Natural killer cell treated with Interleukin-12 subunit alpha and Interleukin-12 subunit beta and Interleukin-15 and Interleukin-18, amount 100 ng/mL, for 72 hours (primary cell): ENCODE measurements at regions not wholly inside any gene's neighbourhood (a gene's known extent, or its start where the extent isn't known, plus 50 kb on each side); places are given as distances from the start of the nearest gene placed in this dataset.

ENCODE experiments used
- ATAC-seq, 2 donors: fragments of 150-1000 bp; cut with Tn5 transposase in 1 of 2; sonication (Bioruptor Pico), chemical (Tn5 transposase) in 1 of 2; 2 replicates each; pipeline ENCODE4 v1.10.0; 2021
- DNase-seq: peaks from one replicate; pipeline ENCODE4 v3.0.0; 2022; ENCODE audit warnings: low spot score
- H3K27ac Mint-ChIP-seq, 2 donors: 1 replicate in 1 of 2; 2 replicates in 1 of 2; pipeline ENCODE4 v1.8.0; 2022; ENCODE audit warnings: mixed read lengths in 2 of 2, mild to moderate bottlenecking in 1 of 2, moderate library complexity in 1 of 2
- H3K27me3 Mint-ChIP-seq, 2 donors: 1 replicate in 1 of 2; 2 replicates in 1 of 2; pipeline ENCODE4 v1.8.0; 2022; ENCODE audit warnings: mixed read lengths in 2 of 2
- H3K36me3 Mint-ChIP-seq: one replicate; pipeline ENCODE4 v1.8.0; 2022; ENCODE audit warnings: mixed read lengths
- H3K4me1 Mint-ChIP-seq, 2 donors: 1 replicate in 1 of 2; 2 replicates in 1 of 2; pipeline ENCODE4 v1.8.0; 2022; ENCODE audit warnings: low read depth in 2 of 2, mixed read lengths in 2 of 2, mild to moderate bottlenecking in 1 of 2
- H3K4me3 Mint-ChIP-seq: one replicate; pipeline ENCODE4 v1.8.0; 2022; ENCODE audit warnings: mixed read lengths
- H3K9me3 Mint-ChIP-seq: 2 replicates; pipeline ENCODE4 v1.8.0; 2022; ENCODE audit warnings: mixed read lengths

- H3K27me3 Mint-ChIP-seq: peaks cover 0 to 12% of the 10 kb centered on the region in 2 donors
- ATAC-seq: peak; percentile 78 to 79
- no peaks in the 10 kb centered on the region for H3K9me3 Mint-ChIP-seq
- no peaks in the 10 kb centered on the region for H3K36me3 Mint-ChIP-seq
- H3K4me1 Mint-ChIP-seq: peaks cover 7 to 10% of the 10 kb centered on the region in 2 donors
- peak overlapping the region; percentile 49 for H3K4me3 Mint-ChIP-seq
- peak overlapping the region; percentile 50 to 74 for H3K27ac Mint-ChIP-seq
- DNase-seq: no peak
Observed at GRCh38 chr18:77622009-77622692, 372.5 kb downstream of the GALR1 start.

DNA sequence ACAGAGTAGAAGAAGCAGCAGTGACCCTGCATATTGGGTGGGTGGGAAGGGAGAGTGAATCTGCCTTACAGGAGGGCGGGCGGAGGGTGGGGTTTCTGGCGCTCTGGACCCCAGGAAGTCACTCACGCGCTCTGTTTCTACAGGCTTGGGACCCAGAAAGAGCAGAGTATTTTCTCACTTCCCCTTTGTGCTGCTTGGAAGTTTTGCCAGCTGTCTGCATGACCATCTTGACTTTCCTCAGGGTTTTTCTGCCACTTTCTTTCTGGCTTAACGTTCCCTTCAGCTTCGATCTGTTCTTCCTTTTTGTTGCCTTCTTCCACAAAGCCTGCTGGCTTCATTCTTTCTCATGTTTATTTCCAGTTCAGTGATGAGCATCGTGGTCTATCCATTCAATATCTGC lies 383.1 kb downstream of the GALR1 start:
- DNase-seq (no peak), ATAC-seq (no peak)
- Mint-ChIP-seq H3K4me3 (no peak overlapping the region), H3K9me3 (no peaks in the 10 kb centered on the region), H3K4me1 (no peaks in the 10 kb centered on the region), H3K27ac (no peak overlapping the region), H3K27me3 (peaks cover 19 to 43% of the 10 kb centered on the region in 2 donors), H3K36me3 (no peaks in the 10 kb centered on the region)

DNA sequence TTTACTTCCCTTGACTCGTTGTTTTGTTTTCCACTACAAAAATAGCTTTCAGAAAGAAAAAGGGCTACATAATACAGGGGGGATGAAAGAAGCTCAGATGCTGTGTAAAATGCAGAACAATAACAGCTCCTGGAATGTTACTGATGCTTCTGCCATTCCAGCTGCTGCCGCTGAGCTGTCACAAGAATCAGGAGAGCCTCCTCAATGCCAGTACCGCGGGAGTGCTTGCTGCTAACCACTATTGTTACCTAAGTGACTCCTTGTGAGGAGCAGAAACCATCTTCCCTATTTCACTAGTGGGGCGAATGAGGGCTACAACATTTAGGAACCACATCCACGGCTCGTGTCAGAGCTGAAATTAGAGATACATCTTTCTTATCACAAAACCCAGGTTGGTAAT lies 384.8 kb downstream of the GALR1 start:
- Mint-ChIP-seq H3K27ac (no peak overlapping the region), H3K4me3 (no peak overlapping the region), H3K4me1 (no peaks in the 10 kb centered on the region), H3K9me3 (no peaks in the 10 kb centered on the region), H3K27me3 (peaks cover 30 to 53% of the 10 kb centered on the region in 2 donors), H3K36me3 (peaks cover 4% of the 10 kb centered on the region)
- no peak for DNase-seq
- no peak for ATAC-seq

GRCh38 chr18:77635451-77635850 lies 385.8 kb downstream of the GALR1 start:
- DNase-seq: no peak
- H3K36me3 Mint-ChIP-seq: peaks cover 4% of the 10 kb centered on the region
- H3K4me1 Mint-ChIP-seq: no peaks in the 10 kb centered on the region
- no peaks in the 10 kb centered on the region for H3K9me3 Mint-ChIP-seq
- ATAC-seq: no peak
- H3K27me3 Mint-ChIP-seq: peaks cover 40 to 62% of the 10 kb centered on the region in 2 donors
- no peak overlapping the region for H3K27ac Mint-ChIP-seq
- H3K4me3 Mint-ChIP-seq: no peak overlapping the region

GRCh38 chr18:77635858-77636257 lies 386.2 kb downstream of the GALR1 start:
- Mint-ChIP-seq H3K27me3 (peaks cover 43 to 66% of the 10 kb centered on the region in 2 donors), H3K27ac (no peak overlapping the region), H3K9me3 (no peaks in the 10 kb centered on the region), H3K36me3 (peaks cover 4% of the 10 kb centered on the region), H3K4me1 (no peaks in the 10 kb centered on the region), H3K4me3 (no peak overlapping the region)
- ATAC-seq: no peak
- no peak for DNase-seq

- ATAC-seq (no peak), DNase-seq (no peak)
- peak overlapping the region; percentile 27 for H3K4me3 Mint-ChIP-seq
Observed at GRCh38 chr18:77645170-77645872, 395.7 kb downstream of the GALR1 start.

DNA sequence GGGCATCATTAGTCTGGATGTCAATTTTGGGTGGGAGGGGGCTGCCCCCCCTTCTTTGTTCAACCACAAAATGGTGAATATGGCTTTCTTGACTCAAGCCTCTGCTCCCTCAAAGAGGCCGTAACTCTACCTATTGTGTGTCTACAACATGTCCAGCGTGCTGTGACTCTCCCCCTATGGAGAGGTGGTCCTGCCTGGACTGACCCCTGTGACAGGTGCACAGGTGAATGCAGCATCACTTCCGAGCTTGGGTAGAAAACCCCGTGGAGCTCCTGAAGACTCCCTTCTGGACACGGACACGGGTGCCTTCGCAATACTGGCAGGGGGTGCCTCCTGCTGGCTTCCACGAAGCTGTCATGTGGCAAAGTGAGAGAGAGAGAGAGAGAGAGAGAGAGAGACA lies 397.8 kb downstream of the GALR1 start:
- H3K9me3 Mint-ChIP-seq: no peaks in the 10 kb centered on the region
- DNase-seq (no peak), ATAC-seq (no peak)
- H3K27me3 Mint-ChIP-seq: peaks cover 8 to 9% of the 10 kb centered on the region in 2 donors
- H3K4me1 Mint-ChIP-seq: peaks cover 23 to 25% of the 10 kb centered on the region in 2 donors
- H3K4me3 Mint-ChIP-seq: no peak overlapping the region
- no peaks in the 10 kb centered on the region for H3K36me3 Mint-ChIP-seq
- no peak overlapping the region for H3K27ac Mint-ChIP-seq

More at GRCh38 chr18:77645170-77645872, 395.7 kb downstream of the GALR1 start:
- no peaks in the 10 kb centered on the region for H3K36me3 Mint-ChIP-seq
- H3K9me3 Mint-ChIP-seq: no peaks in the 10 kb centered on the region
- H3K27ac Mint-ChIP-seq: peak overlapping the region; percentile 26 to 52
- H3K27me3 Mint-ChIP-seq: peaks cover 16% of the 10 kb centered on the region in 2 donors
- peaks cover 18 to 25% of the 10 kb centered on the region in 2 donors for H3K4me1 Mint-ChIP-seq

GRCh38 chr18:77648411-77648810 lies 398.8 kb downstream of the GALR1 start:
- H3K27me3 Mint-ChIP-seq: peaks cover 8 to 9% of the 10 kb centered on the region in 2 donors
- ATAC-seq: no peak
- no peaks in the 10 kb centered on the region for H3K9me3 Mint-ChIP-seq
- no peak overlapping the region for H3K27ac Mint-ChIP-seq
- no peak for DNase-seq
- no peaks in the 10 kb centered on the region for H3K36me3 Mint-ChIP-seq
- H3K4me3 Mint-ChIP-seq: no peak overlapping the region
- H3K4me1 Mint-ChIP-seq: peaks cover 23 to 25% of the 10 kb centered on the region in 2 donors

GRCh38 chr18:77650799-77651385 lies 401.2 kb downstream of the GALR1 start:
- Mint-ChIP-seq H3K4me1 (peaks cover 12 to 13% of the 10 kb centered on the region in 2 donors), H3K36me3 (no peaks in the 10 kb centered on the region), H3K4me3 (no peak overlapping the region), H3K9me3 (no peaks in the 10 kb centered on the region), H3K27me3 (peaks cover 8 to 12% of the 10 kb centered on the region in 2 donors), H3K27ac (no peak overlapping the region)
- DNase-seq (peak; percentile 69), ATAC-seq (peak; percentile 83 to 87)

DNA sequence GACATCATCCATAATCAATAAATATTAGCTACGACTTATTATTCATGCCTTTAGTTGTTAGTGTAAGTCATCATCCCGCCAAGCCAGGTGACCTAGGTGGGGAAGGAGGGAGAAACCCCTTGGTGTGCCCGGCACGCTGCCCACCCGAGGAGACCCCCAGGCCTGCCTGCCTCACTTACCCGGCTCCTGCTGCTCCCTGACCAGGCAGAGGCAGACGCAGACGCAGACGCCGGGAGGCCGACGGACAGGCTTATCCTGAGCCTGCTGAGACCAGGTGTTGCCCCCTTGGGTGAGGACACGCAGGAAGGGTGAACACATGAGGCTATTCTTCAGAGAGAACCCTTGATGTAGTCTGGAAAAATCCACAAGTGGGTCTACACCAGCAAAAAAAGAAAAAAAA lies 401.8 kb downstream of the GALR1 start:
- Mint-ChIP-seq H3K9me3 (no peaks in the 10 kb centered on the region), H3K27me3 (peaks cover 8 to 12% of the 10 kb centered on the region in 2 donors), H3K36me3 (no peaks in the 10 kb centered on the region), H3K4me1 (peaks cover 6 to 8% of the 10 kb centered on the region in 2 donors), H3K4me3 (no peak overlapping the region), H3K27ac (no peak overlapping the region)
- ATAC-seq (no peak), DNase-seq (no peak)

GRCh38 chr18:77653792-77654191 lies 404.1 kb downstream of the GALR1 start:
- DNase-seq (no peak), ATAC-seq (no peak)
- Mint-ChIP-seq H3K27ac (no peak overlapping the region), H3K4me3 (no peak overlapping the region), H3K9me3 (no peaks in the 10 kb centered on the region), H3K27me3 (peaks cover 12 to 13% of the 10 kb centered on the region in 2 donors), H3K4me1 (peaks cover 0 to 6% of the 10 kb centered on the region in 2 donors), H3K36me3 (no peaks in the 10 kb centered on the region)

GRCh38 chr18:77654302-77654701 lies 404.7 kb downstream of the GALR1 start:
- H3K27me3 Mint-ChIP-seq: peaks cover 13 to 14% of the 10 kb centered on the region in 2 donors
- H3K4me3 Mint-ChIP-seq: no peak overlapping the region
- no peak for DNase-seq
- ATAC-seq: no peak
- H3K9me3 Mint-ChIP-seq: no peaks in the 10 kb centered on the region
- peaks cover 0 to 6% of the 10 kb centered on the region in 2 donors for H3K4me1 Mint-ChIP-seq
- H3K27ac Mint-ChIP-seq: no peak overlapping the region
- H3K36me3 Mint-ChIP-seq: no peaks in the 10 kb centered on the region

DNA sequence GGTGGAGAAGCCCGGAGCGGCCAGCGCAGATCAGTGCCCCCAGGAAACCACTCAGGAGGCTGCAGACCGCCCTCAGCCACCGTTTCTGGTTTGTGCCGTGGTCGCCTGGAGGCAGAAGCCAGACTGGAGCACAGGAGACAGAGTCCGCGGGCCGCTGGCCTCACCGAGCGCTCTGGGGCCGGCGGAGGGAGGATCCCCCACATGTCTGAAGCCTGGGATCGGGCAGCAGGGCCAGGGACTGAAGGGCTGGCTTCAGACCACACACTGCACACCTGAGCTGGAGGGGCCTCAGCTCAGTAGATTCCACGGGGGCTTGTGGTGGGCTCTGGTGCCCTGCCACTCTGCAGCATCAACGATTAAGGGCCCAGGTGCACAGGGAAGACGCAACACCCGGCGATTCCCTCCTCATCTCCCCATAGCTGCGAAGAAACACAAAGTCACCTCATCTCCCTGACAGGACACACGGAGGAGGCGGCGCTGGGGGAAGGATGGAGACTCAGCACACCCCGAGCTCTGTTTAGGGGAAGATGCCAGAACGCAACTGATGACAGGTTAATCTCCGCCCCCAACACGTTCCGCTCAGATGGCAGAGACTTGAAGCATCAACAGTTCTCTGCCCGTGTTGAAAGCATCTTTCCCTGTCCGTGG lies 408.1 kb downstream of the GALR1 start:
- peak in 1 of 2 donors; percentile 33 for ATAC-seq
- Mint-ChIP-seq H3K4me3 (no peak overlapping the region), H3K36me3 (no peaks in the 10 kb centered on the region), H3K27me3 (peaks cover 15 to 21% of the 10 kb centered on the region in 2 donors), H3K27ac (no peak overlapping the region), H3K4me1 (no peaks in the 10 kb centered on the region), H3K9me3 (no peaks in the 10 kb centered on the region)
- DNase-seq: no peak

- no peaks in the 10 kb centered on the region for H3K36me3 Mint-ChIP-seq
- DNase-seq (no peak), ATAC-seq (no peak)
- H3K27me3 Mint-ChIP-seq: peaks cover 17 to 23% of the 10 kb centered on the region in 2 donors
- H3K4me1 Mint-ChIP-seq: no peaks in the 10 kb centered on the region
- no peaks in the 10 kb centered on the region for H3K9me3 Mint-ChIP-seq
- H3K4me3 Mint-ChIP-seq: no peak overlapping the region
- H3K27ac Mint-ChIP-seq: no peak overlapping the region
Observed at GRCh38 chr18:77658299-77658662, 408.6 kb downstream of the GALR1 start.
